HepG2 (cell line): ENCODE measurements at regions not wholly inside any gene's neighbourhood (a gene's known extent, or its start where the extent isn't known, plus 50 kb on each side); places are given as distances from the start of the nearest gene placed in this dataset.

Experiments
- ARID2 ChIP-seq: sonication (generic); formaldehyde crosslinking; IDR thresholded peaks from 2 replicates; pipeline ENCODE4 v1.8.1; 2022; ENCODE audit warnings: mild to moderate bottlenecking, missing genetic modification reagents, borderline replicate concordance
- FOXC1 ChIP-seq: sonication (generic); formaldehyde crosslinking; IDR thresholded peaks from 2 replicates; pipeline ENCODE4 v1.8.0; 2022; ENCODE audit warnings: mild to moderate bottlenecking, missing genetic modification reagents, borderline replicate concordance
- IRF2 ChIP-seq: IDR thresholded peaks from 2 replicates; pipeline ENCODE4 v1.6.1; 2018; ENCODE audit warnings: missing genetic modification reagents, missing compliant biosample characterization
- SAFB2 ChIP-seq: sonication (generic); formaldehyde crosslinking; IDR thresholded peaks from 2 replicates; pipeline ENCODE4 v1.5.1; 2020; ENCODE audit warnings: missing genetic modification reagents, low read depth, mild to moderate bottlenecking, borderline replicate concordance
- TEAD3 ChIP-seq: optimal IDR thresholded peaks from 2 replicates; pipeline ENCODE3; 2016; ENCODE audit warnings: borderline replicate concordance
- XRCC5 ChIP-seq: fragments of 200-400 bp; formaldehyde crosslinking; optimal IDR thresholded peaks from 2 replicates; pipeline ENCODE3; 2017; ENCODE audit warnings: mild to moderate bottlenecking, low read length
- ZNF44 ChIP-seq: sonication (generic); formaldehyde crosslinking; IDR thresholded peaks from 2 replicates; pipeline ENCODE4 v1.5.1; 2020; ENCODE audit warnings: mild to moderate bottlenecking, missing genetic modification reagents
- ZNF644 ChIP-seq: IDR thresholded peaks from 2 replicates; pipeline ENCODE4 v1.6.1; 2016; ENCODE audit warnings: low read depth
- ZNF672 ChIP-seq: sonication (generic); formaldehyde crosslinking; IDR thresholded peaks from 2 replicates; pipeline ENCODE4 v1.8.1; 2022; ENCODE audit warnings: missing genetic modification reagents
- ZNF773 ChIP-seq: sonication (generic); formaldehyde crosslinking; IDR thresholded peaks from 2 replicates; pipeline ENCODE4 v1.4.0; 2020; ENCODE audit warnings: missing genetic modification reagents, borderline replicate concordance
- ZNF775 ChIP-seq: sonication (generic); formaldehyde crosslinking; IDR thresholded peaks from 2 replicates; pipeline ENCODE4 v1.4.0; 2020; ENCODE audit warnings: missing genetic modification reagents, mild to moderate bottlenecking, moderate library complexity, borderline replicate concordance
- TF ChIP-seq, protein P1 (sequence below): sonication (generic); formaldehyde crosslinking; IDR thresholded peaks from 2 replicates; pipeline ENCODE4 v1.8.0; 2022; ENCODE audit warnings: mild to moderate bottlenecking, missing genetic modification reagents
- TF ChIP-seq, protein P2 (sequence below): sonication (generic); formaldehyde crosslinking; conservative IDR thresholded peaks from 2 replicates; pipeline ENCODE4 v1.4.0; 2020; ENCODE audit warnings: mild to moderate bottlenecking, missing genetic modification reagents, moderate library complexity
- TF ChIP-seq, protein P3 (sequence below): IDR thresholded peaks from 2 replicates; pipeline ENCODE4 v1.6.1; 2016; ENCODE audit warnings: missing compliant biosample characterization, missing genetic modification reagents, borderline replicate concordance
- TF ChIP-seq, protein P4 (sequence below): sonication (generic); formaldehyde crosslinking; conservative IDR thresholded peaks from 2 replicates; pipeline ENCODE4 v1.4.0; 2020; ENCODE audit warnings: missing genetic modification reagents
- TF ChIP-seq, protein P5 (sequence below): sonication (generic); formaldehyde crosslinking; IDR thresholded peaks from 2 replicates; pipeline ENCODE4 v1.5.1; 2020; ENCODE audit warnings: missing genetic modification reagents, mild to moderate bottlenecking, borderline replicate concordance

DNA sequence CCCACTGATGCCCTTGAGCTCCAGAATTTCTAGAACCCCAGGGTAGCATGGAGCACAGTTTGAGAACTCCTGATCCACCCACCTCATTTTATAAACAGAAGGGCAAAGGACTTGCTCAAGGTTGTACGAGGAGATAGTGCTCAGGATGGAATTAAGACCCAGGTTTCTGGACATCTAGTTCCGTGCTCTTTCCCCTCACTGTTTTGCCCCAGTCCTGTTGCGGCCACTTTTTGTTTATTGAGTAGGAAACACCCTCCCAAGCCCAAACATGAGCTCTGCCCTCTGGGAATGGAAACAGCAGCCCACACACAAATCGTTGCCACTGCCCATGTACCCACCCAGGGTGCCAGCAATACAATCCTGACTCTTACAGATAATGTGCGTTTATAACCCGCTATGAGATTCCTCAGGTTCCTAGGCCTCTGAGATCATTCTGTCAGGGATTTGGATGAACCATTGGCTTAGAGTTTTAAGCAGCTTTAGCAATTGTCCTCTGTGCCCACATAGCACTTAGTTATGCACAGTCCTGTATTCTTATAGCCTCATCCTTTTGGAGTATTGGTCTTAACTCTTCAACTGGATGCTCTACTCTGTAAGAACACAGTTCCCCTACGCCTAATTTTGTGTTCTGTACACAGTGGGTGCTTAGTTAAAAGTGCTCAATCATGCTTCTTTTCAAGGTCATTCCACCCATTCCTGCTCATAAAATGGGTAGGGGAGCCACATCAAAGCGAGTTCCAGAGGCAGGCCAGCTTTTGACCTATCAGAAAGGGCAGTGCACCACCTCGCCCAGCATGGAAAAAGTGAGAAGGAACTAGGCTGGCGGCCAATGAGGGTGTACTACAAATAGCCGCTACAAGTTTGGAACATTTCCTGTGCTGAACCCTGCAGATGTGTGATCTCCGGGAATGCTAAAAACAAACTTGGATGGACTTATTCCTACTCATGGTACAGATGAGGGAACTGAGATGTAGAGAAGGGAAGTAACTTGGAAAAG, 60.3 kb upstream of the IGFBP2 start (continued):
- TF ChIP-seq, protein P1, sequence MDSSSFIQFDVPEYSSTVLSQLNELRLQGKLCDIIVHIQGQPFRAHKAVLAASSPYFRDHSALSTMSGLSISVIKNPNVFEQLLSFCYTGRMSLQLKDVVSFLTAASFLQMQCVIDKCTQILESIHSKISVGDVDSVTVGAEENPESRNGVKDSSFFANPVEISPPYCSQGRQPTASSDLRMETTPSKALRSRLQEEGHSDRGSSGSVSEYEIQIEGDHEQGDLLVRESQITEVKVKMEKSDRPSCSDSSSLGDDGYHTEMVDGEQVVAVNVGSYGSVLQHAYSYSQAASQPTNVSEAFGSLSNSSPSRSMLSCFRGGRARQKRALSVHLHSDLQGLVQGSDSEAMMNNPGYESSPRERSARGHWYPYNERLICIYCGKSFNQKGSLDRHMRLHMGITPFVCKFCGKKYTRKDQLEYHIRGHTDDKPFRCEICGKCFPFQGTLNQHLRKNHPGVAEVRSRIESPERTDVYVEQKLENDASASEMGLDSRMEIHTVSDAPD (CRISPR knock-in tag): peak; percentile 33; the same call in 1 of the 2 replicates
- TF ChIP-seq ZNF44 (CRISPR knock-in tag): no peak
- TF ChIP-seq ZNF773 (CRISPR knock-in tag): no peak
- TF ChIP-seq TEAD3: peak; percentile 54
- no peak for TF ChIP-seq ZNF672 (CRISPR knock-in tag)
- no peak for TF ChIP-seq SAFB2 (CRISPR knock-in tag)
- TF ChIP-seq XRCC5: peak; percentile 65
- TF ChIP-seq ZNF644 (CRISPR knock-in tag): peak; percentile 77
- TF ChIP-seq ZNF775 (CRISPR knock-in tag): no peak
- no peak; the same call in 1 of the 2 replicates for TF ChIP-seq FOXC1
- TF ChIP-seq, protein P2, sequence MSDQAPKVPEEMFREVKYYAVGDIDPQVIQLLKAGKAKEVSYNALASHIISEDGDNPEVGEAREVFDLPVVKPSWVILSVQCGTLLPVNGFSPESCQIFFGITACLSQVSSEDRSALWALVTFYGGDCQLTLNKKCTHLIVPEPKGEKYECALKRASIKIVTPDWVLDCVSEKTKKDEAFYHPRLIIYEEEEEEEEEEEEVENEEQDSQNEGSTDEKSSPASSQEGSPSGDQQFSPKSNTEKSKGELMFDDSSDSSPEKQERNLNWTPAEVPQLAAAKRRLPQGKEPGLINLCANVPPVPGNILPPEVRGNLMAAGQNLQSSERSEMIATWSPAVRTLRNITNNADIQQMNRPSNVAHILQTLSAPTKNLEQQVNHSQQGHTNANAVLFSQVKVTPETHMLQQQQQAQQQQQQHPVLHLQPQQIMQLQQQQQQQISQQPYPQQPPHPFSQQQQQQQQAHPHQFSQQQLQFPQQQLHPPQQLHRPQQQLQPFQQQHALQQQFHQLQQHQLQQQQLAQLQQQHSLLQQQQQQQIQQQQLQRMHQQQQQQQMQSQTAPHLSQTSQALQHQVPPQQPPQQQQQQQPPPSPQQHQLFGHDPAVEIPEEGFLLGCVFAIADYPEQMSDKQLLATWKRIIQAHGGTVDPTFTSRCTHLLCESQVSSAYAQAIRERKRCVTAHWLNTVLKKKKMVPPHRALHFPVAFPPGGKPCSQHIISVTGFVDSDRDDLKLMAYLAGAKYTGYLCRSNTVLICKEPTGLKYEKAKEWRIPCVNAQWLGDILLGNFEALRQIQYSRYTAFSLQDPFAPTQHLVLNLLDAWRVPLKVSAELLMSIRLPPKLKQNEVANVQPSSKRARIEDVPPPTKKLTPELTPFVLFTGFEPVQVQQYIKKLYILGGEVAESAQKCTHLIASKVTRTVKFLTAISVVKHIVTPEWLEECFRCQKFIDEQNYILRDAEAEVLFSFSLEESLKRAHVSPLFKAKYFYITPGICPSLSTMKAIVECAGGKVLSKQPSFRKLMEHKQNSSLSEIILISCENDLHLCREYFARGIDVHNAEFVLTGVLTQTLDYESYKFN (CRISPR knock-in tag): peak; percentile 79
- TF ChIP-seq, protein P3, sequence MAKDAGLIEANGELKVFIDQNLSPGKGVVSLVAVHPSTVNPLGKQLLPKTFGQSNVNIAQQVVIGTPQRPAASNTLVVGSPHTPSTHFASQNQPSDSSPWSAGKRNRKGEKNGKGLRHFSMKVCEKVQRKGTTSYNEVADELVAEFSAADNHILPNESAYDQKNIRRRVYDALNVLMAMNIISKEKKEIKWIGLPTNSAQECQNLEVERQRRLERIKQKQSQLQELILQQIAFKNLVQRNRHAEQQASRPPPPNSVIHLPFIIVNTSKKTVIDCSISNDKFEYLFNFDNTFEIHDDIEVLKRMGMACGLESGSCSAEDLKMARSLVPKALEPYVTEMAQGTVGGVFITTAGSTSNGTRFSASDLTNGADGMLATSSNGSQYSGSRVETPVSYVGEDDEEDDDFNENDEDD (CRISPR knock-in tag): peak; percentile 7; the same call in 1 of the 2 replicates
- 0 out of 2 replicates have a peak, but pooled peaks have one; percentile 24 for TF ChIP-seq ARID2 (CRISPR knock-in tag)
- TF ChIP-seq, protein P4, sequence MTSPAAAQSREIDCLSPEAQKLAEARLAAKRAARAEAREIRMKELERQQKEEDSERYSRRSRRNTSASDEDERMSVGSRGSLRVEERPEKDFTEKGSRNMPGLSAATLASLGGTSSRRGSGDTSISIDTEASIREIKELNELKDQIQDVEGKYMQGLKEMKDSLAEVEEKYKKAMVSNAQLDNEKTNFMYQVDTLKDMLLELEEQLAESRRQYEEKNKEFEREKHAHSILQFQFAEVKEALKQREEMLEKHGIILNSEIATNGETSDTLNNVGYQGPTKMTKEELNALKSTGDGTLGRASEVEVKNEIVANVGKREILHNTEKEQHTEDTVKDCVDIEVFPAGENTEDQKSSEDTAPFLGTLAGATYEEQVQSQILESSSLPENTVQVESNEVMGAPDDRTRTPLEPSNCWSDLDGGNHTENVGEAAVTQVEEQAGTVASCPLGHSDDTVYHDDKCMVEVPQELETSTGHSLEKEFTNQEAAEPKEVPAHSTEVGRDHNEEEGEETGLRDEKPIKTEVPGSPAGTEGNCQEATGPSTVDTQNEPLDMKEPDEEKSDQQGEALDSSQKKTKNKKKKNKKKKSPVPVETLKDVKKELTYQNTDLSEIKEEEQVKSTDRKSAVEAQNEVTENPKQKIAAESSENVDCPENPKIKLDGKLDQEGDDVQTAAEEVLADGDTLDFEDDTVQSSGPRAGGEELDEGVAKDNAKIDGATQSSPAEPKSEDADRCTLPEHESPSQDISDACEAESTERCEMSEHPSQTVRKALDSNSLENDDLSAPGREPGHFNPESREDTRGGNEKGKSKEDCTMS: no peak
- TF ChIP-seq IRF2 (CRISPR knock-in tag): peak; percentile 36; the same call in 1 of the 2 replicates
- TF ChIP-seq, protein P5, sequence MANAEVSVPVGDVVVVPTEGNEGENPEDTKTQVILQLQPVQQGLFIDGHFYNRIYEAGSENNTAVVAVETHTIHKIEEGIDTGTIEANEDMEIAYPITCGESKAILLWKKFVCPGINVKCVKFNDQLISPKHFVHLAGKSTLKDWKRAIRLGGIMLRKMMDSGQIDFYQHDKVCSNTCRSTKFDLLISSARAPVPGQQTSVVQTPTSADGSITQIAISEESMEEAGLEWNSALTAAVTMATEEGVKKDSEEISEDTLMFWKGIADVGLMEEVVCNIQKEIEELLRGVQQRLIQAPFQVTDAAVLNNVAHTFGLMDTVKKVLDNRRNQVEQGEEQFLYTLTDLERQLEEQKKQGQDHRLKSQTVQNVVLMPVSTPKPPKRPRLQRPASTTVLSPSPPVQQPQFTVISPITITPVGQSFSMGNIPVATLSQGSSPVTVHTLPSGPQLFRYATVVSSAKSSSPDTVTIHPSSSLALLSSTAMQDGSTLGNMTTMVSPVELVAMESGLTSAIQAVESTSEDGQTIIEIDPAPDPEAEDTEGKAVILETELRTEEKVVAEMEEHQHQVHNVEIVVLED (CRISPR knock-in tag): peak; percentile 32
